Muscle of back (tissue), 3 donors: ENCODE measurements at regions not wholly inside any gene's neighbourhood (a gene's known extent, or its start where the extent isn't known, plus 50 kb on each side); places are given as distances from the start of the nearest gene placed in this dataset.

Source experiments
- DNase-seq, 3 donors: peaks; one replicate each; pipeline versions ENCODE4 v3.0.0 to v3.0.0-alpha.2; 2013

GRCh38 chr6:40946738-40947301 is 92.2 kb downstream of the UNC5CL start:
- DNase-seq: no peak

DNA sequence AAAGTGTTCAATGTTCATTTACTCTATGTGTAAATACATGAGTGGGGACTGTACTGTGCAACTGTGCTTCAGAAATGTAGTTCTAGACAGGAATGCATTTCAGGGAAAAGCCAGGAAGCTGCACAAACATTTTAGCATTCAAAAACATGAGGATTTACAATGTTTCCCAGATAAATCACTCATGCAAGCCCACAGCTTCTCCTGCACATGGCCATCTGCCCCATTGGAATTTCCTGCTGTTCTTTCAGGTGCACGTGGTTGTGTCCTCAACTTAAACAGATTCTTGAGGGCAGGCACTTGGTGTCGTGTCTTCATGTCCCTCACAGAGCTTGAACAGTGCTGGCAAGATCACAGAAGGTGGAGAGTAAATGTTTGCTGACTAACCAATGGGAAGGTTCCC is 101.5 kb downstream of the UNC5CL start:
- DNase-seq: no peak

DNA sequence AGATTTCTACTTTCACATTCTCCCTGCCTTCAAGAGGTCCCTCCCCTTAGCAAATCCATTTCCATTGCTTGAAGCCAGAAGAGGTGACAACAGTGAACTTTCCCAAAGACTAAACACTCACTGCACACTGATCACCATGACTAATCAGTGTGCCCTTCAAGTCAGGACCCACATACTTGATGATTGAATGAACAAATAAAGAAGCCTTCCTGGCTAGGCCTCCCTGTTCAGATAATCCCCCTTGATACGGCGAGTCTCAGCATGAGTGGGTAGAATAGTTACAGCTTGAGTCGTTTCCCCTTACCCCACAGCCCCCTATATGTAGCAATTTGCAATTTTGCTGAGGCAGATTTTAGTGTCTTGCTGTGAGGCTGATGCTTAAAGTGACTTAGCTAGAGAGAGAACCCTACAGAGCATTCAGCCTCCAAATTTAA is 102.2 kb downstream of the UNC5CL start:
- DNase-seq: peak in 1 of 3 donors; percentile 83

- DNase-seq: no peak
Measured at GRCh38 chr6:40933864-40934263, 105.2 kb downstream of the UNC5CL start.

- no peak for DNase-seq
Measured at GRCh38 chr6:40932953-40933352, 106.1 kb downstream of the UNC5CL start.

GRCh38 chr6:40932366-40932765 is 106.7 kb downstream of the UNC5CL start:
- DNase-seq: no peak

- peak in 1 of 3 donors; percentile 37 for DNase-seq
Measured at GRCh38 chr6:40931931-40932330, 107.1 kb downstream of the UNC5CL start.

DNA sequence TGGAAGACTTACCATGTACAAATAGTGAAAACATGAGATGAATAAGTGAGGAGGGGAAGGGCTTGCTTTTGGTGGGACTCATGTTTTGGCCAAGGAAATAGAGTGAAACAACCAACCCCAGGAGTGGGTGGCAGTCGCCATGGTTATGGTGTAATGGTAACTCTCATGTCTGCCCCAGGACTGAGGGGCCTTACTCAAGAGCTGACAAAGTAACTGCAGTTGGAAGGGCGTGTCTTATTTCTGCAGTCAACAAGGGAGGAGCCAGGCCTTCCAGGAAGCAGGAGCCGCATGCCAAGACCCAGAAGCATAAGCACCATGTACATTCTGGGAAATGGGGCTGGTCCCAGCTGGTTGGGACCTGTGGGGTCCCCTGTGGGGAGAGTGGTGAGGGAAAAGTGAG is 108.5 kb downstream of the UNC5CL start:
- DNase-seq: no peak

DNA sequence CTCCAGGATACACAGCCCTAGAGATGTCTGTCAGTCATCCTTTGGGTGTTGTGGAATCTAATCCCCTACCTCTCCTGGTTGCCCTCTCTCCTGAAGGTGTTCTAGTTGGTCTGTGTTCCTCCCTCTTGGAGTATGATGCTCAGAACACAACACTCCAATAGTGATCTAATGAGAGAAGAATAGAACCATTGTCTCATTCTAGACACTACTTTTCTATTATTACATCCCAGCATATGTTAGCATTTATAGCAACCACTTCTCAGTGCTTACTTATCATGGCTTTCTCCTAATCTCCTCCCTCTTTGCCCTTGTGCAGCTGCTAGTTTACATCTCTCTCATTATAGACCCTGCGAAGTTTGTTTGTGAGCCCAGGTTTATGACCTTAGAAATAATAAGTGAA is 109.0 kb downstream of the UNC5CL start:
- DNase-seq: no peak

GRCh38 chr6:40929176-40929575 is 109.8 kb downstream of the UNC5CL start:
- no peak for DNase-seq

GRCh38 chr6:40928763-40929162 is 110.3 kb downstream of the UNC5CL start:
- DNase-seq: no peak

DNA sequence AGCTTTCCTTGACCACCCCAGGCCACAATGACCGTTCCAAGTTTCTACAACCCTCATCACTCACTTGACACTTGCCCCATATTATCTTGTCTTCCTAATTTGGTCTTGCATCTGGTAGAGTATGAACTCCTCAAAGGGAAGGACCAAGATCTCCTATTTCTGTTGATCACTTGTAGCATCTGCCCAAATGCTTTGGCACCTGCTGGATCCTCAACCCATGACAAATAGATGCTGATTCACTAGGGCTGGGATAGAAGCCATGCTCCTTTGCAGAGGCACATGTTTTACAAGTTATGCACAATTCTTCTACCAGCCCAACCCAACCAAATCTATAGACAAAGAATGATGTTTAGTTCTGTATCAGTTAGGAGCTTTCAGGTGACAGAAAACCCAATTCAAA is 110.7 kb downstream of the UNC5CL start:
- no peak for DNase-seq

GRCh38 chr6:40925341-40925740 is 113.7 kb downstream of the UNC5CL start:
- no peak for DNase-seq

- DNase-seq: no peak
Measured at GRCh38 chr6:40924839-40925238, 114.2 kb downstream of the UNC5CL start.

GRCh38 chr6:40923880-40924279 is 115.1 kb downstream of the UNC5CL start:
- DNase-seq: peak in 1 of 3 donors; percentile 12

- DNase-seq: no peak
Measured at GRCh38 chr6:40923326-40923725, 115.7 kb downstream of the UNC5CL start.

DNA sequence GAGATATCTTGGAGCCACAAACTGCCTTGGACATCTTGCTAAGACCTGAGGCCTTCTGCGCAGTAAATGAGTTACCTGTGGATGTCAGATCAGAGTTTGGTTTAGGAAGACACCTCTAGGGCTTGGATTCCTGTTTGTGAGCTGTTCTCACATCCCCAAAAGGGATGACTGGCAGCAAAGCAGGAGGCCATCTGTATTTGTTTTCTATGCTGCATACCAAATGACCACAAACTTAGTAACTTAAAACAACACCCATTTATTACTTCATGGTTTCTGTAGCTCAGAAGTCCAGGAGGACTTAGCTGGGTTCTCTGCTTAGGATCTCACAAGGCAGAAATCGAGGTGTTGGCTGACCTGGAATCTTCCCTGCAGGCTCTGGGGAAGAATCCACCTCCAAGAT is 116.7 kb downstream of the UNC5CL start:
- no peak for DNase-seq

DNA sequence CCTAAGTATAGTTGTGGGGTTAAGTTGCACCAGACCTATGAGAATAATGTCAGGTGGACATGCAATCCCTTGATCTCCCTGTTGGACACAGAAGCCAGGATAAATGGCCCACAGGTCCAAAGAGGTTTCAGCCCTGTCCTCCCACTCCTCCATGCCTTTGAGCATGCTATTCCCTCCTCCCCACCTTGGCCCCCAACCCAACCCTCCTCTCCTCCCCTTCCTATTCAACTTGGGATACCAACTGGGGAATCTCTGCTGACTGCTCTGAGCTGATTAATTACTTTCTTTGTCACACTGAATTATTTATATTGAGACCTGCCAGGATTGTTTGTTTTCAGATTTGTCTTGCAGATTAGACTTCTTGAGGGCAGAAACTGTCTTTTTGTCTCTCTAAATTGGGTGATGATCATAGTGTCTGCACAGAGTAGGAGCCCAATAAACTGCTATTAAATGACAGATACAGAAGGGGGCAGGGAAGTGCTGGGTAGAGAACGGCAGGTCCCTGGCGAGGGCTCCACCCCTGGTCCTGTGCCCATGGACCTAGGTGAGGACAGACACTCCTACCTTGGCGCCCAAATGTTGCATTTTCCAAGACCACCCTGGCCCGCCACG is 120.9 kb downstream of the UNC5CL start:
- DNase-seq: no peak

DNA sequence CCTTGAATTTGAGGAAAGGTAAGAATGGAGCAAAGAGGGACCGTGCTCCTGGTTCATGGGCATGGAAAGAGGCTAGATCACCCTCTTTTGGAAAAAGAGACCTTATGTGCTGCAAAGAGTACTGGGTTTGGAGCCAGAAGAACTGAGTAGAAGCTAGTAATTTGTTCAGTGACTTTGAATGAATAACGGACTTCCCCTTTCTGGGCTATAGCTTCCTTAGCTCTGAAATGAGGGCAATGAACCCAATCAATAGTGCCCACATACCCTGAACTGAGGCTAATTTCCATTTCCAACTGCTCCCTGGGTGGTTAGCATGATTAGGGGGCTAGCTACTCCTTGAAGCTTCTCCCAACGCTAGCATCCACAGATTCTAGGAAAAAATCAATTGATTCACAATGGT is 121.4 kb downstream of the UNC5CL start:
- no peak for DNase-seq

- no peak for DNase-seq
Measured at GRCh38 chr6:40916845-40917244, 122.2 kb downstream of the UNC5CL start.

DNA sequence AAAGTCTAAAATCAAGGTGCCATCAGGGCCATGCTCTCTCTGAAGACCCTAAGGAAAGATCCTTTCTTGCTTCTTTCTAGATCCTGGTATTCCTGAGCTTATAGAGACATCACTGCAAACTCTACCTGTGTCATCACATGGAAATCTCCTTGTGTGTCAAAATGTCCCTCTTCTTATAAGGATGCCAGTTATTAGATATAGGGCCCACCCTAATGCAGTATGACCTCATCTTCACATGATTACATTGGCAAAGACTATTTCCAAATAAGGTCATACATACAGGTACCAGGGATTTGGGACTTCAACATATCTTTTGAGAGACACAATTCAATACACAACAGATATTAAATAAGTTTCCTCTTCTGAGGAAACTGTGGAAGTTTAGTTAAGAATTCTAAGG is 123.9 kb downstream of the UNC5CL start:
- DNase-seq: no peak

- DNase-seq: no peak
Measured at GRCh38 chr6:40914005-40914404, 125.0 kb downstream of the UNC5CL start.

- DNase-seq: peak in 2 of 3 donors; percentile 23 to 60
Measured at GRCh38 chr6:40912158-40912946, 126.7 kb downstream of the UNC5CL start.
